ENCODE measurements at regions not wholly inside any gene's neighbourhood (a gene's known extent, or its start where the extent isn't known, plus 50 kb on each side); places are given as distances from the start of the nearest gene placed in this dataset.
"Not testable (repeated sequence)": the region's sequence is repeated elsewhere in the genome, so short reads cannot be mapped to it uniquely, and the experiment has no call there.

- no peaks in the 10 kb centered on the region for H3F3A ChIP-seq (ENCODE audit: insufficient read depth)
- no peaks in the 10 kb centered on the region for H3K36me3 ChIP-seq (ENCODE audit: low read length)
- H3K4me3 ChIP-seq (ENCODE audit: insufficient read depth, low read length, poor library complexity, severe bottlenecking): no peak overlapping the region
- no peaks in the 10 kb centered on the region for H3K79me2 ChIP-seq (ENCODE audit: insufficient read depth, low read length)
- H3K27me3 ChIP-seq (ENCODE audit: low read length): no peaks in the 10 kb centered on the region
- no peak overlapping the region for H2AFZ ChIP-seq (ENCODE audit: low read depth, low read length, severe bottlenecking)
- no peaks in the 10 kb centered on the region for H3K9me2 ChIP-seq (replicated peaks; ENCODE audit: insufficient read depth, low read length)
- TF ChIP-seq CTCF (IDR thresholded peaks at IDR 0.05; ENCODE audit: insufficient read depth, low read length, poor library complexity, severe bottlenecking): no peak
- TF ChIP-seq EZH2phosphoT487 (conservative IDR thresholded peaks at IDR 0.05; ENCODE audit: low read length): no peak
- no peak overlapping the region for H3K9ac ChIP-seq (ENCODE audit: low read length)
- H3K27ac ChIP-seq (ENCODE audit: low read depth, low read length): no peak overlapping the region
- no peaks in the 10 kb centered on the region for H4K20me1 ChIP-seq (ENCODE audit: low read depth, low read length)
- H3K9me3 ChIP-seq (ENCODE audit: insufficient read depth, low read length): no peaks in the 10 kb centered on the region
- no peak overlapping the region for H3K4me2 ChIP-seq (ENCODE audit: low read depth, low read length, poor library complexity, severe bottlenecking)
Measured at GRCh38 chr7:156566812-156567549, 73.6 kb upstream of the RNF32 start.

- H3K79me2 ChIP-seq (ENCODE audit: insufficient read depth, low read length); H3K9ac ChIP-seq (ENCODE audit: low read length); H3F3A ChIP-seq (ENCODE audit: insufficient read depth); H3K4me2 ChIP-seq (ENCODE audit: low read depth, low read length, poor library complexity, severe bottlenecking); H3K9me3 ChIP-seq (ENCODE audit: insufficient read depth, low read length); H3K27ac ChIP-seq (ENCODE audit: low read depth, low read length); H3K4me3 ChIP-seq (ENCODE audit: insufficient read depth, low read length, poor library complexity, severe bottlenecking); H2AFZ ChIP-seq (ENCODE audit: low read depth, low read length, severe bottlenecking); H3K27me3 ChIP-seq (ENCODE audit: low read length); H3K36me3 ChIP-seq (ENCODE audit: low read length); H4K20me1 ChIP-seq (ENCODE audit: low read depth, low read length); H3K9me2 ChIP-seq (replicated peaks; ENCODE audit: insufficient read depth, low read length): not testable (repeated sequence)
Measured at GRCh38 chr7:156565002-156565401, 75.6 kb upstream of the RNF32 start.

GRCh38 chr7:156560696-156561095 lies 79.9 kb upstream of the RNF32 start:
- no peaks in the 10 kb centered on the region for H3K9me2 ChIP-seq (replicated peaks; ENCODE audit: insufficient read depth, low read length)

More at GRCh38 chr7:156560696-156561095, 79.9 kb upstream of the RNF32 start:
- no peak overlapping the region for H3K4me2 ChIP-seq (ENCODE audit: low read depth, low read length, poor library complexity, severe bottlenecking)
- no peak for TF ChIP-seq EZH2phosphoT487 (conservative IDR thresholded peaks at IDR 0.05; ENCODE audit: low read length)
- no peak for TF ChIP-seq CTCF (IDR thresholded peaks at IDR 0.05; ENCODE audit: insufficient read depth, low read length, poor library complexity, severe bottlenecking)
- no peak overlapping the region for H3K9ac ChIP-seq (ENCODE audit: low read length)
- H3K79me2 ChIP-seq (ENCODE audit: insufficient read depth, low read length): no peaks in the 10 kb centered on the region
- H3F3A ChIP-seq (ENCODE audit: insufficient read depth): no peaks in the 10 kb centered on the region
- H2AFZ ChIP-seq (ENCODE audit: low read depth, low read length, severe bottlenecking): no peak overlapping the region
- H3K4me3 ChIP-seq (ENCODE audit: insufficient read depth, low read length, poor library complexity, severe bottlenecking): no peak overlapping the region
- no peaks in the 10 kb centered on the region for H3K9me3 ChIP-seq (ENCODE audit: insufficient read depth, low read length)
- H4K20me1 ChIP-seq (ENCODE audit: low read depth, low read length): no peaks in the 10 kb centered on the region
- H3K27me3 ChIP-seq (ENCODE audit: low read length): no peaks in the 10 kb centered on the region
- no peak overlapping the region for H3K27ac ChIP-seq (ENCODE audit: low read depth, low read length)
- H3K36me3 ChIP-seq (ENCODE audit: low read length): no peaks in the 10 kb centered on the region
